ENCODE measurements at regions not wholly inside any gene's neighbourhood (a gene's known extent, or its start where the extent isn't known, plus 50 kb on each side); places are given as distances from the start of the nearest gene placed in this dataset.

DNA sequence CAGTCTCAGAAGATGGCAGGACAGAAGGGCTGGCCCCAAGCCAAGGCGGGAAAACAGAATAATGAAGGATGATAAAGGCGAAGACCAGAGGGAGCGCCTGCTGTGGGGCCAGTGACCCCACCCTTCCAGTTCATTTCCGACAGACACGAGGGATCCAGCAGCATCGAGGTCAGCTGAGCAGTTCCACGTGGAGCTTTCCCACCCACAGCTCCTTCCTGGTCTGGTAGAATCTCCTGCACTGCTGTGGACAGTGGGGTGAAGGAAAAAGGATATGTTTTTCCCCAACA is 265.9 kb upstream of the VLDLR start:
- TF ChIP-seq, protein P1, sequence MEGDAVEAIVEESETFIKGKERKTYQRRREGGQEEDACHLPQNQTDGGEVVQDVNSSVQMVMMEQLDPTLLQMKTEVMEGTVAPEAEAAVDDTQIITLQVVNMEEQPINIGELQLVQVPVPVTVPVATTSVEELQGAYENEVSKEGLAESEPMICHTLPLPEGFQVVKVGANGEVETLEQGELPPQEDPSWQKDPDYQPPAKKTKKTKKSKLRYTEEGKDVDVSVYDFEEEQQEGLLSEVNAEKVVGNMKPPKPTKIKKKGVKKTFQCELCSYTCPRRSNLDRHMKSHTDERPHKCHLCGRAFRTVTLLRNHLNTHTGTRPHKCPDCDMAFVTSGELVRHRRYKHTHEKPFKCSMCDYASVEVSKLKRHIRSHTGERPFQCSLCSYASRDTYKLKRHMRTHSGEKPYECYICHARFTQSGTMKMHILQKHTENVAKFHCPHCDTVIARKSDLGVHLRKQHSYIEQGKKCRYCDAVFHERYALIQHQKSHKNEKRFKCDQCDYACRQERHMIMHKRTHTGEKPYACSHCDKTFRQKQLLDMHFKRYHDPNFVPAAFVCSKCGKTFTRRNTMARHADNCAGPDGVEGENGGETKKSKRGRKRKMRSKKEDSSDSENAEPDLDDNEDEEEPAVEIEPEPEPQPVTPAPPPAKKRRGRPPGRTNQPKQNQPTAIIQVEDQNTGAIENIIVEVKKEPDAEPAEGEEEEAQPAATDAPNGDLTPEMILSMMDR (IDR thresholded peaks at IDR 0.05; ENCODE audit: partially characterized antibody, unreplicated experiment) = no peak
- peaks cover 6% of the 10 kb centered on the region for H3K27me3 Mint-ChIP-seq (ENCODE audit: unreplicated experiment)
- H3K27ac Mint-ChIP-seq (ENCODE audit: unreplicated experiment) = no peak overlapping the region
- H3K4me1 Mint-ChIP-seq (ENCODE audit: low read depth, unreplicated experiment) = peaks cover 17% of the 10 kb centered on the region
- DNase-seq = no peak
- no peaks in the 10 kb centered on the region for H3K9me3 Mint-ChIP-seq (ENCODE audit: unreplicated experiment)
- H3K4me3 Mint-ChIP-seq (ENCODE audit: unreplicated experiment) = no peak overlapping the region
- H3K36me3 Mint-ChIP-seq (ENCODE audit: unreplicated experiment) = no peaks in the 10 kb centered on the region

DNA sequence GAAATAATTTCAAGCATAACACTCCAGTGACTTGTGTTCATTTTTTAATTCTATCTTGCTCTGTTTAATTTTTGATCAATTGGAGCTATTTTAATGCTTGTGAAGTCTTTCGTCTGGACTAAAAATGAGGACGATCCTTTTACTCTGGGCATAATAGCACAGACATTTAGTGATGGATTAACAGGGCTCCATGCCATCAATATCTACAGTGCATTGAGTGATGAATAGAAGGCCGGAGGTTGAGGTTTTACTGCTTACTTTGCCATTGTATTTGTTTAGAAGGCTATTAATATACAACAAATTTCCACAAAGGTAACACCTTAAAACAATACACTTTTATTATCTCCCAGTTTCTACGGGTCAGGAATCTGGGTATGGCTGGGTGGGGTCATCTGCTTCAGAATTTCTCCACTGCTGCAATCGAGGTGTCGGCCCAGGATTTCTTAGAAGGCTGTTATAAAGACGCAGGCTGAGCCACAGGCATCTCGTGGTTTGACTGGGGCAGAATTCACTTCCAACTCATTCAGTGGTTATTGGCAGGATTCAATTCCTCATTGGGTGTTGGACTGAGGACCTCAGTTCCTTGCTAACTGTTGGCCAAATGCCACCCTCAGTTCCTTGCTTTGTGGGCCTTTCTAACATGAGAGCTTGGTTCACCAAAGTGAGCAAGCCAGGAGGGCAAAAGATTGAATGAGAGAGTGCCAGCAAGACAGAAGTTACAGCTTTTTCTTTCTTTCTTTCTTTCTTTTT is 265.4 kb upstream of the VLDLR start:
- H3K27me3 Mint-ChIP-seq (ENCODE audit: unreplicated experiment) = peaks cover 6% of the 10 kb centered on the region
- H3K27ac Mint-ChIP-seq (ENCODE audit: unreplicated experiment) = no peak overlapping the region
- peaks cover 17% of the 10 kb centered on the region for H3K4me1 Mint-ChIP-seq (ENCODE audit: low read depth, unreplicated experiment)
- TF ChIP-seq, protein P1 (IDR thresholded peaks at IDR 0.05; ENCODE audit: partially characterized antibody, unreplicated experiment) = no peak
- H3K9me3 Mint-ChIP-seq (ENCODE audit: unreplicated experiment) = no peaks in the 10 kb centered on the region
- H3K36me3 Mint-ChIP-seq (ENCODE audit: unreplicated experiment) = no peaks in the 10 kb centered on the region
- H3K4me3 Mint-ChIP-seq (ENCODE audit: unreplicated experiment) = no peak overlapping the region
- no peak for DNase-seq

DNA sequence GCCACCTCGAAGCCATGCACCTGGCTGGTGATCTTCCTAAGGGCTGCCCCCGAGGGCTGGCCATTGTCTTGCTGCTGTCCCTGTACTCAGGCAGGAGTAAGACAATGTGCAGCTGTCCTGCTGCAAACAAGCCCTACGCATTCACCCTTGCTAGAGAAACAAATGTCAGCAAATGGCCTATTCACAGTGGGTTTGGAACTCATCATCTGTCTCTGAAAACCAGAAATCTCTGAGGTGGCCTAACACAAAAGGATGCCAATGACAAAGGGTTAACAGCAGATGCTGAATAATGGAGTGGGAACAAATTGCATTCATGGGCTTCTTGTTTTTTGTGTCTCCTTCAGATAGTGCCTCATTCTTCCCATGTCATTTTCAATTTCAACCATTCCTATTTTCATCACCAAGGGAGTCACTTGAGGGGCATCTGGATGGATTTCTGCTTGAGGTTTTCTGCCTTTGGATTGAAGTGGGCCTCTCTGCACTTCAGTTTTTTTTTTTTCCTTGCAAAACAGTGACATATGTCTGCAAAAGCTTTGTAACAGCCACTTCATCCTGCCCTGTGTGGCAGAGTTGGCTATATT is 261.6 kb upstream of the VLDLR start:
- H3K4me1 Mint-ChIP-seq (ENCODE audit: low read depth, unreplicated experiment) = peaks cover 19% of the 10 kb centered on the region
- TF ChIP-seq, protein P1 (IDR thresholded peaks at IDR 0.05; ENCODE audit: partially characterized antibody, unreplicated experiment) = no peak
- H3K36me3 Mint-ChIP-seq (ENCODE audit: unreplicated experiment) = no peaks in the 10 kb centered on the region
- H3K27me3 Mint-ChIP-seq (ENCODE audit: unreplicated experiment) = peaks cover 5% of the 10 kb centered on the region
- peak overlapping the region; percentile 80 for H3K27ac Mint-ChIP-seq (ENCODE audit: unreplicated experiment)
- no peaks in the 10 kb centered on the region for H3K9me3 Mint-ChIP-seq (ENCODE audit: unreplicated experiment)
- DNase-seq = no peak
- H3K4me3 Mint-ChIP-seq (ENCODE audit: unreplicated experiment) = no peak overlapping the region

DNA sequence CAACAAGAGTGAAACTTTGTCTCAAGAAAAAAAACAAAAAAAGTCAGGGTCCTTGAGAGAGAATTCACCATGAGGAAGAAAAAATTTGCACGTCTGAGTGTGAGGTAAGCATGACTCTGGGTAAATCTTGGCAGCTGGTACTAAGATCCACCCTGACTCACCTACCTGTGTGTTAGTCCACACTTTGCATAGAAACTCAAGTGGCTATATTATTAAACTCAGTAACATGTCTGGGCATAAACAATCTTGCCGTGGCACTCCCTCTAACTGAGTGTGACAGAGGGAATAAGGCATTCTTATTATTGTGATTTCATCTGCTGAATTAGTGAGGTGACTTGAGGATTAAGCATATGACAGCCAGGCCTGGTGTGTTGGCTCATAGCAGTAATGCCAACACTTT is 259.4 kb upstream of the VLDLR start:
- TF ChIP-seq, protein P1 (IDR thresholded peaks at IDR 0.05; ENCODE audit: partially characterized antibody, unreplicated experiment) = no peak
- H3K4me3 Mint-ChIP-seq (ENCODE audit: unreplicated experiment) = no peak overlapping the region
- DNase-seq = no peak
- H3K27me3 Mint-ChIP-seq (ENCODE audit: unreplicated experiment) = peaks cover 5% of the 10 kb centered on the region
- H3K4me1 Mint-ChIP-seq (ENCODE audit: low read depth, unreplicated experiment) = peaks cover 19% of the 10 kb centered on the region
- H3K36me3 Mint-ChIP-seq (ENCODE audit: unreplicated experiment) = no peaks in the 10 kb centered on the region
- no peak overlapping the region for H3K27ac Mint-ChIP-seq (ENCODE audit: unreplicated experiment)
- peaks cover under 1% of the 10 kb centered on the region for H3K9me3 Mint-ChIP-seq (ENCODE audit: unreplicated experiment)

DNA sequence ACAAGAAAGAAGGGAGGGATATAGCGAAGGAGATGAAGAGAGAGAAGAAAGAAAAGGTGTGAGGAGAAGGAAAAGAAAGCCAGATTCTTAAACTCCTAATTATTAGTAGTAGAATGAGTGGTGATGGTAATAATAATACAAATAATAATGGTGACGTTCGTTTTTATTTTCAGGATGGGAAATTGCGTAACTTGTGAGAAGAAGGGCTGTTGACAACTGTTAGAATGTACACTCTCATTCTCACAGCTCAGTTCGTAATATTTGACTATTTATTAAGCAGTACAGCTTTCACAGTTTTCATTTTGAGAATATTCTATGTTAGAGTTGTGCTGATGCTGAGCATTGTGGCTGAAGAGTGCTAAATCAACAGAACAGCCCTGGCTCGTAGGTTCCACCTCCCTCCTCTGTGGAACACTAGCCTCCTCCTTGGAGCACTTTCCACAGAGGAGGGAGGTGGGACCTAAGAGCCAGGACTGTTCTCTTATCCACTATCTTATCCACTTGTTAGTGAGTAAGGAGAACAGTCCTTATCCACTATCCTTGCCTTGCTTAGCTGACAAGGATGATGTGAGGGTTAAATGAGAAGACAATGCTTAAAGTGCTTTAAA is 258.3 kb upstream of the VLDLR start:
- no peak for DNase-seq
- Mint-ChIP-seq H3K36me3 (ENCODE audit: unreplicated experiment) (no peaks in the 10 kb centered on the region), H3K27me3 (ENCODE audit: unreplicated experiment) (peaks cover 5% of the 10 kb centered on the region), H3K4me3 (ENCODE audit: unreplicated experiment) (no peak overlapping the region), H3K9me3 (ENCODE audit: unreplicated experiment) (peaks cover 2% of the 10 kb centered on the region), H3K4me1 (ENCODE audit: low read depth, unreplicated experiment) (peaks cover 16% of the 10 kb centered on the region), H3K27ac (ENCODE audit: unreplicated experiment) (no peak overlapping the region)
- TF ChIP-seq, protein P1 (IDR thresholded peaks at IDR 0.05; ENCODE audit: partially characterized antibody, unreplicated experiment) = no peak

All from glutamatergic neuron (in vitro differentiated cells).